Fibroblast of lung (primary cell): ENCODE measurements at regions not wholly inside any gene's neighbourhood (a gene's known extent, or its start where the extent isn't known, plus 50 kb on each side); places are given as distances from the start of the nearest gene placed in this dataset.

ENCODE experiments used
- EZH2 ChIP-seq: IDR thresholded peaks from 2 replicates; pipeline ENCODE4 v1.5.1; 2012; ENCODE audit warnings: low read length, control low read depth, mild to moderate bottlenecking; ENCODE audit errors: missing control alignments
- TF ChIP-seq, protein P1 (sequence below), 2 donors: IDR thresholded peaks in 1 of 2; conservative IDR thresholded peaks in 1 of 2; 1 replicate in 1 of 2; 2 replicates in 1 of 2; pipeline ENCODE4 v1.5.1; 2011 to 2012; ENCODE audit warnings: low read length in 2 of 2, control low read depth in 1 of 2, inconsistent platforms in 1 of 2, low read depth in 1 of 2, mild to moderate bottlenecking in 1 of 2

GRCh38 chr1:172818841-172819527 lies 160.1 kb downstream of the FASLG start:
- TF ChIP-seq, protein P1, sequence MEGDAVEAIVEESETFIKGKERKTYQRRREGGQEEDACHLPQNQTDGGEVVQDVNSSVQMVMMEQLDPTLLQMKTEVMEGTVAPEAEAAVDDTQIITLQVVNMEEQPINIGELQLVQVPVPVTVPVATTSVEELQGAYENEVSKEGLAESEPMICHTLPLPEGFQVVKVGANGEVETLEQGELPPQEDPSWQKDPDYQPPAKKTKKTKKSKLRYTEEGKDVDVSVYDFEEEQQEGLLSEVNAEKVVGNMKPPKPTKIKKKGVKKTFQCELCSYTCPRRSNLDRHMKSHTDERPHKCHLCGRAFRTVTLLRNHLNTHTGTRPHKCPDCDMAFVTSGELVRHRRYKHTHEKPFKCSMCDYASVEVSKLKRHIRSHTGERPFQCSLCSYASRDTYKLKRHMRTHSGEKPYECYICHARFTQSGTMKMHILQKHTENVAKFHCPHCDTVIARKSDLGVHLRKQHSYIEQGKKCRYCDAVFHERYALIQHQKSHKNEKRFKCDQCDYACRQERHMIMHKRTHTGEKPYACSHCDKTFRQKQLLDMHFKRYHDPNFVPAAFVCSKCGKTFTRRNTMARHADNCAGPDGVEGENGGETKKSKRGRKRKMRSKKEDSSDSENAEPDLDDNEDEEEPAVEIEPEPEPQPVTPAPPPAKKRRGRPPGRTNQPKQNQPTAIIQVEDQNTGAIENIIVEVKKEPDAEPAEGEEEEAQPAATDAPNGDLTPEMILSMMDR (conservative IDR thresholded peaks at IDR 0.05 in 1 of 2, IDR thresholded peaks at IDR 0.05 in 1 of 2; ENCODE audit: low read depth in 1 of 2, low read length in 2 of 2) = no peak
- no peak for TF ChIP-seq EZH2
